ENCODE measurements at regions not wholly inside any gene's neighbourhood (a gene's known extent, or its start where the extent isn't known, plus 50 kb on each side); places are given as distances from the start of the nearest gene placed in this dataset.

GRCh38 chr7:149708026-149708425 lies 65.4 kb downstream of the ZNF467 start:
- Histone ChIP-seq H3K27me3 (ENCODE audit: insufficient read depth, low read length, poor library complexity) (no peaks in the 10 kb centered on the region), H3K4me2 (ENCODE audit: insufficient read depth, low read length) (no peak overlapping the region), H3K79me2 (ENCODE audit: insufficient read depth, low read length) (no peaks in the 10 kb centered on the region), H3K9me3 (ENCODE audit: insufficient read depth, low read length, severe bottlenecking) (peaks cover 19% of the 10 kb centered on the region), H3K27ac (ENCODE audit: low read length) (no peak overlapping the region), H4K20me1 (ENCODE audit: insufficient read depth, low read length) (no peaks in the 10 kb centered on the region), H2AFZ (ENCODE audit: low read depth, low read length) (no peak overlapping the region), H3K4me3 (ENCODE audit: low read depth in 1 of 2, low read length in 2 of 2) (no peak overlapping the region), H3K9ac (ENCODE audit: low read depth, low read length) (no peak overlapping the region), H3K36me3 (ENCODE audit: insufficient read depth, low read length) (no peaks in the 10 kb centered on the region), H3K4me1 (ENCODE audit: insufficient read depth, low read length) (no peaks in the 10 kb centered on the region)
- DNase-seq: no peak
- no peak for ATAC-seq (ENCODE audit: insufficient read depth, low read depth)
- TF ChIP-seq EZH2 (IDR thresholded peaks at IDR 0.05; ENCODE audit: borderline replicate concordance, low read depth, low read length, severe bottlenecking): no peak
- no peak for TF ChIP-seq CTCF (IDR thresholded peaks at IDR 0.05; ENCODE audit: borderline replicate concordance, extremely low read depth, low read length, poor library complexity, severe bottlenecking)

GRCh38 chr7:149707448-149707886 lies 65.9 kb downstream of the ZNF467 start:
- Histone ChIP-seq H3K4me2 (ENCODE audit: insufficient read depth, low read length) (no peak overlapping the region), H3K27ac (ENCODE audit: low read length) (no peak overlapping the region), H3K36me3 (ENCODE audit: insufficient read depth, low read length) (no peaks in the 10 kb centered on the region), H3K9ac (ENCODE audit: low read depth, low read length) (no peak overlapping the region), H3K79me2 (ENCODE audit: insufficient read depth, low read length) (no peaks in the 10 kb centered on the region), H3K4me1 (ENCODE audit: insufficient read depth, low read length) (no peaks in the 10 kb centered on the region), H3K27me3 (ENCODE audit: insufficient read depth, low read length, poor library complexity) (no peaks in the 10 kb centered on the region), H3K9me3 (ENCODE audit: insufficient read depth, low read length, severe bottlenecking) (peaks cover 17% of the 10 kb centered on the region), H2AFZ (ENCODE audit: low read depth, low read length) (no peak overlapping the region), H3K4me3 (ENCODE audit: low read depth in 1 of 2, low read length in 2 of 2) (no peak overlapping the region), H4K20me1 (ENCODE audit: insufficient read depth, low read length) (no peaks in the 10 kb centered on the region)
- ATAC-seq (ENCODE audit: insufficient read depth, low read depth): no peak
- no peak for TF ChIP-seq EZH2 (IDR thresholded peaks at IDR 0.05; ENCODE audit: borderline replicate concordance, low read depth, low read length, severe bottlenecking)
- TF ChIP-seq CTCF (IDR thresholded peaks at IDR 0.05; ENCODE audit: borderline replicate concordance, extremely low read depth, low read length, poor library complexity, severe bottlenecking): no peak
- no peak for DNase-seq

- no peak overlapping the region for H2AFZ ChIP-seq (ENCODE audit: low read depth, low read length)
- no peak for DNase-seq
- H3K79me2 ChIP-seq (ENCODE audit: insufficient read depth, low read length): no peaks in the 10 kb centered on the region
- no peak overlapping the region for H3K27ac ChIP-seq (ENCODE audit: low read length)
- no peak overlapping the region for H3K9ac ChIP-seq (ENCODE audit: low read depth, low read length)
- H3K4me1 ChIP-seq (ENCODE audit: insufficient read depth, low read length): no peaks in the 10 kb centered on the region
- H3K9me3 ChIP-seq (ENCODE audit: insufficient read depth, low read length, severe bottlenecking): peaks cover 10% of the 10 kb centered on the region
- no peak overlapping the region for H3K4me3 ChIP-seq (ENCODE audit: low read depth in 1 of 2, low read length in 2 of 2)
- TF ChIP-seq EZH2 (IDR thresholded peaks at IDR 0.05; ENCODE audit: borderline replicate concordance, low read depth, low read length, severe bottlenecking) (no peak), CTCF (IDR thresholded peaks at IDR 0.05; ENCODE audit: borderline replicate concordance, extremely low read depth, low read length, poor library complexity, severe bottlenecking) (no peak)
- H3K4me2 ChIP-seq (ENCODE audit: insufficient read depth, low read length): no peak overlapping the region
- no peaks in the 10 kb centered on the region for H3K27me3 ChIP-seq (ENCODE audit: insufficient read depth, low read length, poor library complexity)
- H4K20me1 ChIP-seq (ENCODE audit: insufficient read depth, low read length): no peaks in the 10 kb centered on the region
- ATAC-seq (ENCODE audit: insufficient read depth, low read depth): no peak
- no peaks in the 10 kb centered on the region for H3K36me3 ChIP-seq (ENCODE audit: insufficient read depth, low read length)
These were observed 67.0 kb downstream of the ZNF467 start for GRCh38 chr7:149706398-149706797.

- Histone ChIP-seq H3K9me3 (ENCODE audit: insufficient read depth, low read length, severe bottlenecking) (peaks cover 10% of the 10 kb centered on the region), H3K36me3 (ENCODE audit: insufficient read depth, low read length) (no peaks in the 10 kb centered on the region), H3K79me2 (ENCODE audit: insufficient read depth, low read length) (no peaks in the 10 kb centered on the region), H2AFZ (ENCODE audit: low read depth, low read length) (no peak overlapping the region), H3K4me1 (ENCODE audit: insufficient read depth, low read length) (no peaks in the 10 kb centered on the region), H3K27ac (ENCODE audit: low read length) (no peak overlapping the region), H4K20me1 (ENCODE audit: insufficient read depth, low read length) (no peaks in the 10 kb centered on the region), H3K27me3 (ENCODE audit: insufficient read depth, low read length, poor library complexity) (no peaks in the 10 kb centered on the region), H3K4me2 (ENCODE audit: insufficient read depth, low read length) (no peak overlapping the region), H3K9ac (ENCODE audit: low read depth, low read length) (no peak overlapping the region), H3K4me3 (ENCODE audit: low read depth in 1 of 2, low read length in 2 of 2) (no peak overlapping the region)
- ATAC-seq (ENCODE audit: insufficient read depth, low read depth) (no peak), DNase-seq (no peak)
- no peak for TF ChIP-seq CTCF (IDR thresholded peaks at IDR 0.05; ENCODE audit: borderline replicate concordance, extremely low read depth, low read length, poor library complexity, severe bottlenecking)
- TF ChIP-seq EZH2 (IDR thresholded peaks at IDR 0.05; ENCODE audit: borderline replicate concordance, low read depth, low read length, severe bottlenecking): no peak
These were observed 68.9 kb downstream of the ZNF467 start for GRCh38 chr7:149704507-149704906.

Data from DND-41 (cell line).